Ectodermal cell (in vitro differentiated cells): ENCODE measurements at regions not wholly inside any gene's neighbourhood (a gene's known extent, or its start where the extent isn't known, plus 50 kb on each side); places are given as distances from the start of the nearest gene placed in this dataset.

Source experiments
- H3K27ac ChIP-seq: 2 replicates; pipeline ENCODE4 v1.7.0; 2013; ENCODE audit warnings: mild to moderate bottlenecking, low read depth, low read length; ENCODE audit not compliant: insufficient read depth, poor library complexity, severe bottlenecking
- H3K27me3 ChIP-seq: 2 replicates; pipeline ENCODE4 v1.7.0; 2013; ENCODE audit warnings: mild to moderate bottlenecking, low read length; ENCODE audit not compliant: insufficient read depth, control insufficient read depth, poor library complexity, severe bottlenecking
- H3K36me3 ChIP-seq: one replicate; pipeline ENCODE4 v1.7.0; 2013; ENCODE audit warnings: low read length; ENCODE audit not compliant: control insufficient read depth, insufficient read depth
- H3K4me1 ChIP-seq: one replicate; pipeline ENCODE4 v1.7.0; 2013; ENCODE audit warnings: low read length; ENCODE audit not compliant: control insufficient read depth, insufficient read depth
- H3K4me3 ChIP-seq: 2 replicates; pipeline ENCODE4 v1.7.0; 2013; ENCODE audit warnings: low read depth, low read length, control low read depth; ENCODE audit not compliant: insufficient read depth
- H3K9me3 ChIP-seq: 2 replicates; pipeline ENCODE4 v1.7.0; 2013; ENCODE audit warnings: mild to moderate bottlenecking, low read length, moderate library complexity; ENCODE audit not compliant: control insufficient read depth
- WGBS, 2 experiments: methylation state at CpG; one replicate each; pipeline ENCODE4 v1.1.7; 2013; ENCODE audit warnings: missing lambda C conversion rate in 2 of 2; 5-methylcytosine and 5-hydroxymethylcytosine counted together

GRCh38 chr7:79683916-79684315 is 230.4 kb upstream of the MAGI2 start:
- H3K4me1 ChIP-seq: no peaks in the 10 kb centered on the region
- no peak overlapping the region for H3K27ac ChIP-seq
- H3K9me3 ChIP-seq: no peaks in the 10 kb centered on the region
- H3K27me3 ChIP-seq: no peaks in the 10 kb centered on the region
- H3K4me3 ChIP-seq: no peak overlapping the region
- WGBS, 2 experiments: 96 to 100% methylated on average over 1 of the region's 1 CpG
- H3K36me3 ChIP-seq: no peaks in the 10 kb centered on the region

DNA sequence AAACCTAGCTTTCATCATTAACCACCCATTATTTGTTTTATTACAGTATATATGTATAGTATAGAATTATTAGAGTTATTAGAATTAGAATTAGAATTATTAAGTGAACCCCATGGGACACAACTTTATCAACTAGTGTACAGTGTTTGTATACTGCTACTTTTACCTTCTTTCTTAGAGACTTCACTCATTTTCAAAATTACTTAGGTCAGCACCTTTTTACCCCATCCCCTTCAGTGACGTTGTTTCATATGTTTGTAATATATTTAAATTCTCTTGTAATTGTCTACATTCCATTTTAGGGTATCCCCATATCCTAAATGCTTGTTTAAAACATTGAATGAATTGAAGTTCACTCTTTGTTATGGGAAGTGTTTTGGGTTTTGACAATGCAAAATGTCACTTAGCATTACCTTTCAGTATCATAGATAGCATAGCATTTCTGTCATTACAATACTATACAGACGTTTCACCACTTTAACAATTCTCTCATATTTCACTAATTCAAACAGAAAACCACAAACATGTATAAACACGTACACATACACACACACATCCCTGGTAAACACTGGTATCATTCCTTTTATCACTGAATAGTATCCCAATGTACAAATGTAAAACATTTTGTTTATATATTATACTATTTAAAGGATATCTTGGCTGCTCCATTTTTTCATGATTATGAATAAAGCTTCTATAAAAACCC is 229.9 kb upstream of the MAGI2 start:
- no peak overlapping the region for H3K27ac ChIP-seq
- H3K27me3 ChIP-seq: no peaks in the 10 kb centered on the region
- WGBS, 2 experiments: 78 to 98% methylated on average over 2 of the region's 3 CpGs
- H3K4me1 ChIP-seq: no peaks in the 10 kb centered on the region
- no peaks in the 10 kb centered on the region for H3K9me3 ChIP-seq
- no peak overlapping the region for H3K4me3 ChIP-seq
- H3K36me3 ChIP-seq: no peaks in the 10 kb centered on the region

DNA sequence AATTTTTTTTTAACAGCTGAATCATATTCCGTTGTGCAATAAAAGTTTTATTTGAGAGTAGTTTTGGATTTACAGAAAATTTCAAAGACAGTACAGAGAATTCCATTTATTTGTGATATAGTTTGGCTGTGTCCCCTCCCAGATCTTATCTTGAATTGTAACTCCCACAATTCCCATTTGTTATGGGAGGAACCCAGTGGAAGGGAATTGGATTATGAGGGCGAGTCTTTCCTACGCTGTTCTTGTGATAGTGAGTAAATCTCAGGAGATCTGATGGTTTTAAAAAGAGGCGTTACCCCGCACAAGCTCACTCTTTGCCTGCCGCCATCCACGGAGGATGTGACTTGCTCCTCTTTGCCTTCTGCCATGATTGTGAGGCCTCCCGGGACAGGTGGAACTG is 228.0 kb upstream of the MAGI2 start:
- H3K27ac ChIP-seq: no peak overlapping the region
- H3K4me1 ChIP-seq: no peaks in the 10 kb centered on the region
- H3K4me3 ChIP-seq: no peak overlapping the region
- H3K27me3 ChIP-seq: no peaks in the 10 kb centered on the region
- no peaks in the 10 kb centered on the region for H3K36me3 ChIP-seq
- WGBS, 2 experiments: 93 to 96% methylated on average over 8 of the region's 8 CpGs
- no peaks in the 10 kb centered on the region for H3K9me3 ChIP-seq

DNA sequence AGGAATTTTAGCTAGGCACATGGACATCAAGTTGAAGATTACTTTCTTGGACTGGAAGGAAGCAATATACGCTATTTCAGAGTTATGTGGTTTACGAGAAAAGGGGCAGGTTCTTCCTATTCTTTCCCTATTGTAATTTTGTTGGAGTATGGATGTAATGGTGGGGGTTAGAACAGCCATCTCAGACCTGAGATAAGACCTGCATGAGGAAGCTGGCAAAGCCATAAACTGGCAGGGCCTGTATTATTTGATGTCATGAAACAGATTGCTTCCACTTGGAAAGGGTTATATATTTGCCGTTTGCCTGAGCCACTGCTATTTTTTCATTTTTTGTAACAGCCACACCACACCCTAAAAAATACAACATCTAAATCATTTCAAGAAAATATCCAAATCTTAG is 220.5 kb upstream of the MAGI2 start:
- no peaks in the 10 kb centered on the region for H3K27me3 ChIP-seq
- H3K9me3 ChIP-seq: no peaks in the 10 kb centered on the region
- no peak overlapping the region for H3K4me3 ChIP-seq
- WGBS, 2 experiments: 96% methylated on average over 3 of the region's 3 CpGs
- H3K36me3 ChIP-seq: no peaks in the 10 kb centered on the region
- no peaks in the 10 kb centered on the region for H3K4me1 ChIP-seq
- H3K27ac ChIP-seq: no peak overlapping the region

GRCh38 chr7:79673421-79673820 is 220.0 kb upstream of the MAGI2 start:
- no peaks in the 10 kb centered on the region for H3K9me3 ChIP-seq

GRCh38 chr7:79668292-79668691 is 214.8 kb upstream of the MAGI2 start:
- Histone ChIP-seq H3K9me3 (no peaks in the 10 kb centered on the region), H3K27ac (no peak overlapping the region), H3K4me1 (no peaks in the 10 kb centered on the region), H3K27me3 (no peaks in the 10 kb centered on the region), H3K36me3 (no peaks in the 10 kb centered on the region), H3K4me3 (no peak overlapping the region)
- WGBS, 2 experiments: 84 to 85% methylated on average over 2 of the region's 3 CpGs

More at GRCh38 chr7:79673421-79673820, 220.0 kb upstream of the MAGI2 start:
- Histone ChIP-seq H3K27ac (no peak overlapping the region), H3K4me3 (no peak overlapping the region), H3K36me3 (no peaks in the 10 kb centered on the region), H3K27me3 (no peaks in the 10 kb centered on the region), H3K4me1 (no peaks in the 10 kb centered on the region)
- WGBS, 2 experiments: 88% methylated on average over 1 of the region's 1 CpG; no CpG with 5 or more reads in 1 of the 2 experiments

DNA sequence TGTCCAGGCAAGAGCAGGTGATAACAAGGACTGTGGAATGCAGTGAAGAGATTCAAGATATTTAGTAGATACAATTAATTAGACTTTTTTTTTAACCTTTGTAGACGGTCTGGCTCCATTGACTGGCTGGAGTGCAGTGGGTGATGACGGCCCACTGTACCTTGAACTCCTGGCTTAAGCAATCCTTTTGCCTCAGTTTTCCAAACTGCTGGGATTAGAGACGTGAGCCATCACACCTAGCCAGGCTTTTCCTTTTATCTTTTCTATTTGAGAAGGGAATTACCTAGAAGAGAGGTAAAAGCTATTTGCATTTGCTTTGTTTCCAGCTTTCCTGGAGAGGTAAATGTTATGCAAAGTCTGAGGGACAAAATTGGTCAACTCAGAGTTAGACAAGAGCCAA is 213.0 kb upstream of the MAGI2 start:
- Histone ChIP-seq H3K36me3 (no peaks in the 10 kb centered on the region), H3K27me3 (no peaks in the 10 kb centered on the region), H3K4me3 (no peak overlapping the region), H3K9me3 (no peaks in the 10 kb centered on the region), H3K27ac (no peak overlapping the region), H3K4me1 (no peaks in the 10 kb centered on the region)
- WGBS, 2 experiments: 75 to 82% methylated on average over 3 of the region's 3 CpGs

- no peaks in the 10 kb centered on the region for H3K27me3 ChIP-seq
- H3K9me3 ChIP-seq: no peaks in the 10 kb centered on the region
- WGBS, 2 experiments: 91 to 95% methylated on average over 2 of the region's 2 CpGs
- H3K4me1 ChIP-seq: no peaks in the 10 kb centered on the region
- H3K27ac ChIP-seq: no peak overlapping the region
- no peak overlapping the region for H3K4me3 ChIP-seq
- no peaks in the 10 kb centered on the region for H3K36me3 ChIP-seq
Observed at GRCh38 chr7:79664884-79665676, 211.6 kb upstream of the MAGI2 start.

GRCh38 chr7:79658304-79658703 is 204.8 kb upstream of the MAGI2 start:
- no peaks in the 10 kb centered on the region for H3K36me3 ChIP-seq
- no peaks in the 10 kb centered on the region for H3K9me3 ChIP-seq
- no peak overlapping the region for H3K27ac ChIP-seq

GRCh38 chr7:79653136-79653631 is 199.7 kb upstream of the MAGI2 start:
- H3K27me3 ChIP-seq: no peaks in the 10 kb centered on the region
- no peaks in the 10 kb centered on the region for H3K9me3 ChIP-seq
- 81 to 94% methylated on average over 2 of the region's 2 CpGs for WGBS, 2 experiments
- H3K27ac ChIP-seq: no peak overlapping the region
- H3K36me3 ChIP-seq: no peaks in the 10 kb centered on the region
- no peak overlapping the region for H3K4me3 ChIP-seq
- H3K4me1 ChIP-seq: no peaks in the 10 kb centered on the region

More at GRCh38 chr7:79658304-79658703, 204.8 kb upstream of the MAGI2 start:
- Histone ChIP-seq H3K4me3 (no peak overlapping the region), H3K4me1 (no peaks in the 10 kb centered on the region), H3K27me3 (no peaks in the 10 kb centered on the region)
